ENCODE measurements at regions not wholly inside any gene's neighbourhood (a gene's known extent, or its start where the extent isn't known, plus 50 kb on each side); places are given as distances from the start of the nearest gene placed in this dataset.
"Not testable (repeated sequence)": the region's sequence is repeated elsewhere in the genome, so short reads cannot be mapped to it uniquely, and the experiment has no call there.

DNA sequence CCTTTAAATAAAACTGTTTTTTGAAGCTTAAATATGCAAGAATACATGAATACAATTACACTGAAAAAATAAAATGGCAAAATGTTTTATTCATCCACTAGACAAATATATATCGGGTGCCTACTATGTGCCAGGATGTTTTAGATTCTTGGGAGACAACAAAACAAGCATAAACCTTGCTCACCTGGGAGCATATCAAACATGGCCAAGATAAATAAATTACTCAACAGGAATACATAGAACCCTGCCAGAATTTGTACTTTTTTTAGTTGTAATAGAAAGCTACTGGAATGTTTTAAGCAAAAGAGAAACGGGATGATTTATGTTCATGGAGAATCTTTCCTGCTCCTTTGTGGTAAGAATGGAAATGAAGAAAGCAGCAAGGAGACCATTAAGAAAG, 2358.5 kb upstream of the PCDH20 start:
- POLR2A ChIA-PET (ENCODE audit: low non-redundant PET), result no interaction called here
- DNase-seq (ENCODE audit: low spot score), result no peak
- H3K27ac ChIP-seq, result no peak overlapping the region
- CTCF ChIA-PET, result interaction anchor here (0.6 kb wide), 1 partner anchor 296 kb away, joined by 3 read pairs; no protein-coding TSS in a partner anchor
- TF ChIP-seq, protein P1, sequence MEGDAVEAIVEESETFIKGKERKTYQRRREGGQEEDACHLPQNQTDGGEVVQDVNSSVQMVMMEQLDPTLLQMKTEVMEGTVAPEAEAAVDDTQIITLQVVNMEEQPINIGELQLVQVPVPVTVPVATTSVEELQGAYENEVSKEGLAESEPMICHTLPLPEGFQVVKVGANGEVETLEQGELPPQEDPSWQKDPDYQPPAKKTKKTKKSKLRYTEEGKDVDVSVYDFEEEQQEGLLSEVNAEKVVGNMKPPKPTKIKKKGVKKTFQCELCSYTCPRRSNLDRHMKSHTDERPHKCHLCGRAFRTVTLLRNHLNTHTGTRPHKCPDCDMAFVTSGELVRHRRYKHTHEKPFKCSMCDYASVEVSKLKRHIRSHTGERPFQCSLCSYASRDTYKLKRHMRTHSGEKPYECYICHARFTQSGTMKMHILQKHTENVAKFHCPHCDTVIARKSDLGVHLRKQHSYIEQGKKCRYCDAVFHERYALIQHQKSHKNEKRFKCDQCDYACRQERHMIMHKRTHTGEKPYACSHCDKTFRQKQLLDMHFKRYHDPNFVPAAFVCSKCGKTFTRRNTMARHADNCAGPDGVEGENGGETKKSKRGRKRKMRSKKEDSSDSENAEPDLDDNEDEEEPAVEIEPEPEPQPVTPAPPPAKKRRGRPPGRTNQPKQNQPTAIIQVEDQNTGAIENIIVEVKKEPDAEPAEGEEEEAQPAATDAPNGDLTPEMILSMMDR (conservative IDR thresholded peaks at IDR 0.05; ENCODE audit: low read depth), result no peak

DNA sequence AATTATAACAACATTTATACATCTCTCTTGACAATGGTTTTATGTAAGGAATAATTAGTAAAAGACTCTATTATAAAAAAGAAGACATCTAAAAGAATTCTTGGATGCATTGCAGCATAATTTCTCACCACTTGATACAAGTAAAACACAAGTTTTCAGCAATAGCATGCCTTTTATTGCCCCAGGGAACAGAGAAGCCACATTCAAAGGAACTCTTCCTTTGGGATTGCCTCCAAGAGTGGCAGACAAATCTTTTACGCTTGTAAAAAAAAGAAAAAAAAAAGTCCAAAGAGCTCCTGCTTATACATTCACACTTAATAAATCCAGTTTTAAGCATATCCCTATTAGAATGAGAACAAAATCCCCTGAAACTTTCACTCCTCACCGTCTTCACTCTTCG, 2357.8 kb upstream of the PCDH20 start:
- ChIA-PET CTCF (no interaction called here), POLR2A (ENCODE audit: low non-redundant PET) (no interaction called here)
- DNase-seq (ENCODE audit: low spot score), result no peak
- no peak overlapping the region for H3K27ac ChIP-seq
- TF ChIP-seq, protein P1 (conservative IDR thresholded peaks at IDR 0.05; ENCODE audit: low read depth), result no peak

DNA sequence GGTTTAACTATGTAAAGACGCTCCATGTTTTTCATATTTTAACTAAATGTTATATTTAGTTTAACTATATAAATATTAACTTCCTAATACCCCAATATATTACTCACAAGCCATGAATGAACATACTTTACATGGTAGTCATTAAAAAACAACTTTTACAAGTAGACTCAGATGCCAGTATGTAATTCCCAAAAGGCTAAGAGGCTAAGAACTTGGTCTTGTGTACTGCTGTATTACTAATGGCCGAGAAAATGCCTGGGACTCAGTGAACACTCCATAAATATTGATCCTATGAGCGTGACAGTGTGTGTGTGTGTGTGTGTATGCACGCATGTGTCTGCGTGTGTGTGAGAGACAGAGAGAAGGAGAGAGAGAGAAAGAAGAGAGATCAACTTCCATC, 2342.0 kb upstream of the PCDH20 start:
- POLR2A ChIA-PET (ENCODE audit: low non-redundant PET); H3K27ac ChIP-seq; CTCF ChIA-PET; DNase-seq (ENCODE audit: low spot score): not testable (repeated sequence)

DNA sequence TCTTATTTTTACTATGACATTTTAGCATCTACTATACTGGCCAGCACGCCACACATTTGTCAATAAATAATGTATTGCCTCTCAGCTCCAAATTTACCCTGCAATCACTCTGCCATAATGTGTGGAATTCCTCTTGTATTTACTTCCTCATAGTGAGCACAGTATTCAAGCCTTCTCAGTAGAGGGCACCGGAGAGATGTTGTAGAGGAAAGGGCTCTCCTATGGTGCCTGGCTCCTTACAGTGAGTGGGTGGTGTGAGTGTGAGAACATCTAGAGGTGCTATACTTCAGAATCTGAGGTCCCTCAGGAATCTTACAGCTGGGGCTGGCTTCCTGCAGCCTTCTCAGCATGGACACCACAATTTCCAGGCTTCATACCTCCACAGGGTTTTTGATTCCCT, 2334.2 kb upstream of the PCDH20 start:
- DNase-seq (ENCODE audit: low spot score); POLR2A ChIA-PET (ENCODE audit: low non-redundant PET); H3K27ac ChIP-seq; CTCF ChIA-PET: not testable (repeated sequence)

DNA sequence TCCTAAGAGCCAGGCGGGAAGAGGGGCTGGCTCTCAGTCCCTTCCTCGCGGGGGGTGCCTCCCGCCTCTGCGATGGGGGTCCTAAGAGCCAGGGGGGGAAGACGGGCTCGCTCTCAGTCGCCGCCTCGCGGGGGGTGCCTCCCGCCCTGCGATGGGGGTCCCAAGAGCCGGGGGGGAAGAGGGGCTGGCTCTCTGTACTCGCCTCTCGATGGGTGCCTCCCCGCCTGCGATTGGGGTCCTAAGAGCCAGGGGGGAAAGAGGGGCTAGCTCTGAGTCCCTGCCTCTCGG, 2326.1 kb upstream of the PCDH20 start:
- H3K27ac ChIP-seq; POLR2A ChIA-PET (ENCODE audit: low non-redundant PET); DNase-seq (ENCODE audit: low spot score); CTCF ChIA-PET: not testable (repeated sequence)

DNA sequence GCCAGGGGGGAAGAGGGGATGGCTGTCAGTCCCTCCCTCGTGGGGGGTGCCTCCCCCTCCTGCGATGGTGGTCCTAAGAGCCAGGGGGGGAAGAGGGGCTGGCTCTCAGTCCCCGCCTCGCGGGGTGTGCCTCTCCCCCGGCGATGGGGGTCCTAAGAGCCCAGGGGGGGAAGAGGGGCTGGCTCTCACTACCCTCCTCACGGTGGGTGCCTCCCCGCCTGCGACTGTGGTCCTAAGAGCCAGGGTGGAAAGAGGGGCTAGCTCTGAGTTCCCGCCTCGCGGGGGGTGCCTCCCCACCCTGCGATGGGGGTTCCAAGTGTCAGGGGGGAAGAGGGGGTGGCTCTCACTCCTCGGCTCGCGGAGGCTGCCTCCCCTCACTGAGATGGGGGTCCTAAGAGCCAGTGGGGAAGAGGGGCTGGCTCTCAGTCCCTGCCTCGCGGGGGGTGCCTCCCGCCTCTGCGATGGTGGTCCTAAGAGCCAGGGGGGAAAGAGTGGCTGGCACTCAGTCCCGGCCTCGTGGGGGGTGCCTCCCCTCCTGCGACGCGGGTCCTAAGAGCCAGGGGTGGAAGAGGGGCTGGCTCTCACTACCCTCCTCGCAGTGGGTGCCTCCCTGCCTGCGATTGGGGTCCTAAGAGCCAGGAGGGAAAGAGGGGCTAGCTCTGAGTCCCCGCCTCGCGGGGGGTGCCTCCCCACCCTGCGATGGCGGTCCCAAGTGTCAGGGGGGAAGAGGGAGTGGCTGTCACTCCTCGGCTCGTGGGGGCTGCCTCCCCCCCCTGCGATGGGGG, 2325.6 kb upstream of the PCDH20 start:
- H3K27ac ChIP-seq, result no peak overlapping the region
- ChIA-PET CTCF (interaction anchor here (0.5 kb wide), 1 partner anchor 587 kb away, joined by 3 read pairs; no protein-coding TSS in a partner anchor), POLR2A (ENCODE audit: low non-redundant PET) (no interaction called here)
- no peak for DNase-seq (ENCODE audit: low spot score)
- TF ChIP-seq, protein P1 (conservative IDR thresholded peaks at IDR 0.05; ENCODE audit: low read depth), result no peak

DNA sequence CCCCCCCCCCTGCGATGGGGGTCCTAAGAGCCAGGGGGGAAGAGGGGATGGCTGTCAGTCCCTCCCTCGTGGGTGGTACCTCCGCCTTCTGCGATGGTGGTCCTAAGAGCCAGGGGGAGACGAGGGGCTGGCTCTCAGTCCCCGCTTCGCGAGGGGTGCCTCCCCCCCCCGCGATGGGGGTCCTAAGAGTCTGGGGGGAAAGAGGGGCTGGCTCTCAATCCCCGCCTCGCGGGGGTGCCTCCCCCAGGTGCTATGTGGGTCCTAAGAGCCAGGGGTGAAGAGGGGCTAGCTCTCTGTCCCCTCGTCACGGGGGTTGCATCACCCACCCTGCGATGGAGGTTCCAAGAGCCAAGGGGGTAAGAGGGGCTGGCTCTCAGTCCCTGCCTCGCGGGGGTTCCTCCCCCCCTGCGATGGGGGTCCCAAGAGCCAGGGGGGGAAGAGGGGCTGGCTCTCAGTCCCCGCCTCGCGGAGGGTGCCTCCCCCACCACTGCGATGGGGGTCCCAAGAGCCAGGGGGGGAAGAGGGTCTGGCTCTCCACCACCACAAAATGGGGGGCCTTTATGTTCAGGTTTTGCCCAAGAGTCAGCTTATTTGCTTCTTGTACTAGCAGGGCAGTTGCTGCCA, 2323.6 kb upstream of the PCDH20 start:
- H3K27ac ChIP-seq; DNase-seq (ENCODE audit: low spot score); CTCF ChIA-PET; POLR2A ChIA-PET (ENCODE audit: low non-redundant PET): not testable (repeated sequence)

DNA sequence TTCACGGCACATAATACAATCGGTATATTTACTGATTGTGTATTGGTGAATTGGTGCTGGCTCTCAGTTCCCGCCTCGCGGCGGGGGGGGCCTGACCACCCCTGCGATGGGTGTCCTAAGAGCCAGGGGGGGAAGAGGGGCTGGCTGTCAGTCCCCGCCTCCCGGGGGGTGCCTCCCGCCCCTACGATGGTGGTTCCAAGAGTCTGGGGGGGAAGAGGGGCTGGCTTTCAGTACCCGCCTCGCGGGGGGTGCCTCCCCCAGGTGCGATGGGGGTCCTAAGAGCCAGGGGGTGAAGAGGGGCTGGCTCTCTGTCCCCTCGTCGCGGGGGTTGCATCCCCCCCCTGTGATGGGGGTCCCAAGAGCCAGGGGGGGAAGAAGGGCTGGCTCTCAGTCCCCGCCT, 2321.8 kb upstream of the PCDH20 start:
- no peak for DNase-seq (ENCODE audit: low spot score)
- no peak overlapping the region for H3K27ac ChIP-seq
- ChIA-PET CTCF (no interaction called here), POLR2A (ENCODE audit: low non-redundant PET) (no interaction called here)
- TF ChIP-seq, protein P1 (conservative IDR thresholded peaks at IDR 0.05; ENCODE audit: low read depth), result no peak

DNA sequence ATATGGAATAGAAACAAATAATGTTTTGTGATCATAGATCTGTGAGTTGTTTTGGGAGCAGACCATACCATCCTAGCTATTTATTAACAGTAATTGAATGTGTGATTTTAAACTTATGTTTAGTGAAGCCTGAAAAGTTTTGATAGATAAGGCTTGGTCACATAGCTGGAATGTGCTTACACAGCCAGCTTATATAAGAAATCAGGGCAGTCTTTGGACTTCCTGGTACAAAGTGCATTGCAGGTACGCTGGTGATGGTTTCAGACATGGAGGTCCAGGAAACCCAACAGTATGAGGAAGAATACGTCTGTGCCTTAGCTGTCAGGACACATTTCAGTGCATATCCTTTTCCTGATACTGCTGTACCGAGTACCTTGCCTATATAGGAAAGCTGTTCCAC, 2316.2 kb upstream of the PCDH20 start:
- TF ChIP-seq, protein P1 (conservative IDR thresholded peaks at IDR 0.05; ENCODE audit: low read depth), result no peak
- H3K27ac ChIP-seq, result no peak overlapping the region
- DNase-seq (ENCODE audit: low spot score), result no peak
- CTCF ChIA-PET, result no interaction called here
- POLR2A ChIA-PET (ENCODE audit: low non-redundant PET), result no interaction called here

DNA sequence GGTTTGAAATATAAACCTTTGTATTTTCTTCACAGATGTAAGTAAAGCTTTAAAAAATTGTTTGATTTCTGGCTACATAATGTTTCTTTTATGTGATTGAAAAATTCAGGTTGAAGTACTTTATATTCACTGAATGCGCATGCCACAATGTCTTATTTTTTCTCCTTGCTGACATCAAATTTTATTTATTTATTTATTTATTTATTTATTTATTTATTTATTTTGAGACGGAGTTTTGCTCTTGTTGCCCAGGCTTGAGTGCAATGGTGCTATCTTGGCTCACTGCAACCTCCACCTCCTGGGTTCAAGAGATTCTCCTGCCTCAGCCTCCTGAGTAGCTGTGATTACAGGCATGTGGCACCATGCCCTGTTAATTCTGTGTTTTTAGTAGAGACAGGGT, 2296.5 kb upstream of the PCDH20 start:
- CTCF ChIA-PET, result not testable (repeated sequence)

More for the DNA sequence above, 2296.5 kb upstream of the PCDH20 start:
- POLR2A ChIA-PET (ENCODE audit: low non-redundant PET); DNase-seq (ENCODE audit: low spot score); H3K27ac ChIP-seq: not testable (repeated sequence)
